ENCODE measurements at regions not wholly inside any gene's neighbourhood (a gene's known extent, or its start where the extent isn't known, plus 50 kb on each side); places are given as distances from the start of the nearest gene placed in this dataset.
A peak's percentile ranks its signal among the peaks of the same experiment; 100 is the strongest.

GRCh38 chr2:136234261-136234660 lies 116.3 kb upstream of the CXCR4 start:
- no peaks in the 10 kb centered on the region for H4K20me1 ChIP-seq (ENCODE audit: insufficient read depth, low read length)
- no peaks in the 10 kb centered on the region for H3K36me3 ChIP-seq (replicated peaks in 1 of 2; ENCODE audit: control insufficient read depth in 1 of 2, insufficient read depth in 2 of 2, low read length in 2 of 2)
- no peak overlapping the region for H3K9ac ChIP-seq (ENCODE audit: insufficient read depth, low read length, poor library complexity, severe bottlenecking)
- 90% methylated on average over 2 of the region's 7 CpGs for WGBS (ENCODE audit: insufficient coverage)
- intact Hi-C loops (cut with micrococcal nuclease) = no loop called here
- no peaks in the 10 kb centered on the region for H3K79me2 ChIP-seq (ENCODE audit: insufficient read depth, low read length)
- H3K4me3 ChIP-seq (replicated peaks in 1 of 3; ENCODE audit: low read depth in 2 of 3, low read length in 3 of 3) = no peak overlapping the region
- H3K9me3 ChIP-seq (replicated peaks in 1 of 2; ENCODE audit: control insufficient read depth in 1 of 2, insufficient read depth in 1 of 2, low read length in 2 of 2) = no peaks in the 10 kb centered on the region
- H3K4me1 ChIP-seq (ENCODE audit: control insufficient read depth in 1 of 2, insufficient read depth in 2 of 2, low read length in 2 of 2) = peaks cover 29 to 36% of the 10 kb centered on the region in 2 donors
- no peak for TF ChIP-seq CTCF (IDR thresholded peaks at IDR 0.05)
- no peaks in the 10 kb centered on the region for H3K27me3 ChIP-seq (ENCODE audit: control insufficient read depth in 2 of 2, insufficient read depth in 2 of 2, low read length in 2 of 2)
- peak overlapping the region in 1 of 7 donors; percentile 20 for H3K27ac Mint-ChIP-seq
- H3K4me2 ChIP-seq (replicated peaks; ENCODE audit: extremely low read depth, low read length, poor library complexity, severe bottlenecking) = no peak overlapping the region
- H3K27ac ChIP-seq (ENCODE audit: low read depth in 1 of 2, low read length in 2 of 2) = no peak overlapping the region
- H3K36me3 Mint-ChIP-seq = no peaks in the 10 kb centered on the region
- no peak for DNase-seq
- peaks cover 53% of the 10 kb centered on the region for H3K4me1 Mint-ChIP-seq
- peaks cover 0 to 2% (median 0%) of the 10 kb centered on the region in 3 donors for H3K27me3 Mint-ChIP-seq (ENCODE audit: low read depth in 3 of 3)
- H2AFZ ChIP-seq (ENCODE audit: insufficient read depth, low read depth, low read length, poor library complexity, severe bottlenecking) = no peak overlapping the region
- peaks cover 0 to 4% (median 0%) of the 10 kb centered on the region in 7 donors for H3K9me3 Mint-ChIP-seq
- no peak overlapping the region for H3K4me3 Mint-ChIP-seq

GRCh38 chr2:136233298-136233697 lies 115.3 kb upstream of the CXCR4 start:
- peaks cover 21 to 29% of the 10 kb centered on the region in 2 donors for H3K4me1 ChIP-seq (ENCODE audit: control insufficient read depth in 1 of 2, insufficient read depth in 2 of 2, low read length in 2 of 2)
- Mint-ChIP-seq H3K27ac (peak overlapping the region in 5 of 7 donors; percentile 30 to 84 (median 73)), H3K4me3 (no peak overlapping the region), H3K36me3 (no peaks in the 10 kb centered on the region), H3K4me1 (peaks cover 46% of the 10 kb centered on the region), H3K9me3 (peaks cover 0 to 7% (median 0%) of the 10 kb centered on the region in 7 donors), H3K27me3 (ENCODE audit: low read depth in 3 of 3) (peaks cover 0 to 1% (median 0%) of the 10 kb centered on the region in 3 donors)
- H3K9me3 ChIP-seq (replicated peaks in 1 of 2; ENCODE audit: control insufficient read depth in 1 of 2, insufficient read depth in 1 of 2, low read length in 2 of 2) = no peaks in the 10 kb centered on the region
- H3K27ac ChIP-seq (ENCODE audit: low read depth in 1 of 2, low read length in 2 of 2) = peak overlapping the region in 1 of 2 donors; percentile 49
- H3K4me3 ChIP-seq (replicated peaks in 1 of 3; ENCODE audit: low read depth in 2 of 3, low read length in 3 of 3) = no peak overlapping the region
- no peaks in the 10 kb centered on the region for H4K20me1 ChIP-seq (ENCODE audit: insufficient read depth, low read length)
- no peak overlapping the region for H3K4me2 ChIP-seq (replicated peaks; ENCODE audit: extremely low read depth, low read length, poor library complexity, severe bottlenecking)
- intact Hi-C loops (cut with micrococcal nuclease) = no loop called here
- H3K27me3 ChIP-seq (ENCODE audit: control insufficient read depth in 2 of 2, insufficient read depth in 2 of 2, low read length in 2 of 2) = no peaks in the 10 kb centered on the region
- no peak overlapping the region for H2AFZ ChIP-seq (ENCODE audit: insufficient read depth, low read depth, low read length, poor library complexity, severe bottlenecking)
- DNase-seq = peak in 1 of 3 donors; percentile 44
- TF ChIP-seq CTCF (IDR thresholded peaks at IDR 0.05) = no peak
- no peak overlapping the region for H3K9ac ChIP-seq (ENCODE audit: insufficient read depth, low read length, poor library complexity, severe bottlenecking)
- no peaks in the 10 kb centered on the region for H3K36me3 ChIP-seq (replicated peaks in 1 of 2; ENCODE audit: control insufficient read depth in 1 of 2, insufficient read depth in 2 of 2, low read length in 2 of 2)
- H3K79me2 ChIP-seq (ENCODE audit: insufficient read depth, low read length) = no peaks in the 10 kb centered on the region
